Activated CD8-positive, alpha-beta memory T cell treated with anti-CD3 and anti-CD28 coated beads, Interleukin-2, amount 50 U/mL, for 24 hours (primary cell): ENCODE measurements at regions not wholly inside any gene's neighbourhood (a gene's known extent, or its start where the extent isn't known, plus 50 kb on each side); places are given as distances from the start of the nearest gene placed in this dataset.
"Not testable (repeated sequence)": the region's sequence is repeated elsewhere in the genome, so short reads cannot be mapped to it uniquely, and the experiment has no call there.

ENCODE experiments used
- DNase-seq: peaks from one replicate; pipeline ENCODE4 v3.0.0-alpha.2; 2020; ENCODE audit errors: extremely low read depth

- no peak for DNase-seq
These were observed 117.9 kb downstream of the GPCPD1 start for GRCh38 chr20:5492937-5493336.

- DNase-seq = no peak
These were observed 119.4 kb downstream of the GPCPD1 start for GRCh38 chr20:5491455-5491854.

GRCh38 chr20:5489601-5490000 lies 121.2 kb downstream of the GPCPD1 start:
- DNase-seq = no peak

- no peak for DNase-seq
These were observed 122.0 kb downstream of the GPCPD1 start for GRCh38 chr20:5488823-5489222.

- DNase-seq = no peak
These were observed 124.3 kb downstream of the GPCPD1 start for GRCh38 chr20:5486377-5487054.

GRCh38 chr20:5484926-5485325 lies 125.9 kb downstream of the GPCPD1 start:
- no peak for DNase-seq

- no peak for DNase-seq
These were observed 126.5 kb downstream of the GPCPD1 start for GRCh38 chr20:5484346-5484745.

- DNase-seq = no peak
These were observed 128.0 kb downstream of the GPCPD1 start for GRCh38 chr20:5482791-5483190.

GRCh38 chr20:5481872-5482271 lies 128.9 kb downstream of the GPCPD1 start:
- DNase-seq = no peak

- DNase-seq = no peak
These were observed 129.8 kb downstream of the GPCPD1 start for GRCh38 chr20:5480824-5481600.

- DNase-seq = no peak
These were observed 135.9 kb downstream of the GPCPD1 start for GRCh38 chr20:5474646-5475550.

GRCh38 chr20:5471866-5472265 lies 138.9 kb downstream of the GPCPD1 start:
- not testable (repeated sequence) for DNase-seq

- DNase-seq = no peak
These were observed 139.4 kb downstream of the GPCPD1 start for GRCh38 chr20:5471368-5471767.

GRCh38 chr20:5470943-5471342 lies 139.9 kb downstream of the GPCPD1 start:
- DNase-seq = no peak

- DNase-seq = no peak
These were observed 140.3 kb downstream of the GPCPD1 start for GRCh38 chr20:5470458-5470857.

GRCh38 chr20:5469111-5469510 lies 141.7 kb downstream of the GPCPD1 start:
- DNase-seq = no peak

GRCh38 chr20:5467086-5467485 lies 143.7 kb downstream of the GPCPD1 start:
- no peak for DNase-seq

- no peak for DNase-seq
These were observed 145.2 kb downstream of the GPCPD1 start for GRCh38 chr20:5465604-5465927.

- no peak for DNase-seq
These were observed 145.8 kb downstream of the GPCPD1 start for GRCh38 chr20:5464901-5465603.

- no peak for DNase-seq
These were observed 146.4 kb upstream of the PROKR2 start for GRCh38 chr20:5463007-5463686.

GRCh38 chr20:5453745-5454144 lies 137.0 kb upstream of the PROKR2 start:
- DNase-seq = not testable (repeated sequence)
